HepG2 (cell line): ENCODE measurements at regions not wholly inside any gene's neighbourhood (a gene's known extent, or its start where the extent isn't known, plus 50 kb on each side); places are given as distances from the start of the nearest gene placed in this dataset.

Experiments
- E2F1 ChIP-seq: sonication (generic); formaldehyde crosslinking; IDR thresholded peaks from 2 replicates; pipeline ENCODE4 v1.5.0; 2020; ENCODE audit warnings: missing genetic modification reagents
- IRF2 ChIP-seq: IDR thresholded peaks from 2 replicates; pipeline ENCODE4 v1.6.1; 2018; ENCODE audit warnings: missing genetic modification reagents, missing compliant biosample characterization
- NBN ChIP-seq: fragments of 450-650 bp; conservative IDR thresholded peaks from 2 replicates; pipeline ENCODE4 v1.6.1; 2017
- PATZ1 ChIP-seq: sonication (generic); formaldehyde crosslinking; IDR thresholded peaks from 2 replicates; pipeline ENCODE4 v1.4.0; 2020; ENCODE audit warnings: missing genetic modification reagents
- POLR2A ChIP-seq, 2 experiments: IDR thresholded peaks; 2 replicates each; pipeline ENCODE4 v1.6.1; 2011; ENCODE audit warnings: low read depth in 2 of 2, low read length in 2 of 2, mild to moderate bottlenecking in 1 of 2, moderate library complexity in 1 of 2; ENCODE audit not compliant: insufficient read depth in 1 of 2
- POLR2AphosphoS5 ChIP-seq: IDR thresholded peaks from 2 replicates; pipeline ENCODE4 v1.6.1; 2012; ENCODE audit warnings: low read depth, low read length
- TCF7L2 ChIP-seq: IDR thresholded peaks from 2 replicates; pipeline ENCODE4 v1.6.1; 2011; ENCODE audit warnings: mild to moderate bottlenecking, low read depth, low read length, moderate library complexity
- ZBTB40 ChIP-seq, 2 experiments: fragments of 450-650 bp in 1 of 2; sonication (generic) in 1 of 2; formaldehyde crosslinking in 1 of 2; IDR thresholded peaks; 2 replicates each; pipeline versions ENCODE4 v1.6.1 to v1.8.0; 2016 to 2022; ENCODE audit warnings: antibody characterized with exemption in 1 of 2, mild to moderate bottlenecking in 1 of 2, missing genetic modification reagents in 1 of 2
- ZNF567 ChIP-seq: sonication (generic); formaldehyde crosslinking; IDR thresholded peaks from 2 replicates; pipeline ENCODE4 v1.8.1; 2023; ENCODE audit warnings: mild to moderate bottlenecking, missing genetic modification reagents, borderline replicate concordance
- ZNF646 ChIP-seq: sonication (generic); formaldehyde crosslinking; IDR thresholded peaks from 2 replicates; pipeline ENCODE4 v1.9.0; 2021; ENCODE audit warnings: mild to moderate bottlenecking, missing genetic modification reagents
- TF ChIP-seq, protein P1 (sequence below): sonication (generic); formaldehyde crosslinking; IDR thresholded peaks from 2 replicates; pipeline ENCODE4 v1.5.0; 2020; ENCODE audit warnings: mild to moderate bottlenecking, missing genetic modification reagents, moderate library complexity

- TF ChIP-seq NBN (no peak), PATZ1 (CRISPR knock-in tag) (no peak), E2F1 (CRISPR knock-in tag) (no peak), POLR2AphosphoS5 (no peak), TCF7L2 (no peak), ZNF567 (CRISPR knock-in tag) (no peak), ZBTB40 (IDR thresholded peaks at IDR 0.05) (no peak), ZBTB40 (CRISPR knock-in tag; IDR thresholded peaks at IDR 0.05) (no peak), POLR2A (IDR thresholded peaks at IDR 0.05; ENCODE audit: insufficient read depth in 1 of 2, low read depth in 2 of 2, low read length in 2 of 2) (no peak), ZNF646 (no peak), IRF2 (CRISPR knock-in tag) (no peak)
- TF ChIP-seq, protein P1, sequence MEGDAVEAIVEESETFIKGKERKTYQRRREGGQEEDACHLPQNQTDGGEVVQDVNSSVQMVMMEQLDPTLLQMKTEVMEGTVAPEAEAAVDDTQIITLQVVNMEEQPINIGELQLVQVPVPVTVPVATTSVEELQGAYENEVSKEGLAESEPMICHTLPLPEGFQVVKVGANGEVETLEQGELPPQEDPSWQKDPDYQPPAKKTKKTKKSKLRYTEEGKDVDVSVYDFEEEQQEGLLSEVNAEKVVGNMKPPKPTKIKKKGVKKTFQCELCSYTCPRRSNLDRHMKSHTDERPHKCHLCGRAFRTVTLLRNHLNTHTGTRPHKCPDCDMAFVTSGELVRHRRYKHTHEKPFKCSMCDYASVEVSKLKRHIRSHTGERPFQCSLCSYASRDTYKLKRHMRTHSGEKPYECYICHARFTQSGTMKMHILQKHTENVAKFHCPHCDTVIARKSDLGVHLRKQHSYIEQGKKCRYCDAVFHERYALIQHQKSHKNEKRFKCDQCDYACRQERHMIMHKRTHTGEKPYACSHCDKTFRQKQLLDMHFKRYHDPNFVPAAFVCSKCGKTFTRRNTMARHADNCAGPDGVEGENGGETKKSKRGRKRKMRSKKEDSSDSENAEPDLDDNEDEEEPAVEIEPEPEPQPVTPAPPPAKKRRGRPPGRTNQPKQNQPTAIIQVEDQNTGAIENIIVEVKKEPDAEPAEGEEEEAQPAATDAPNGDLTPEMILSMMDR = no peak
Observed at GRCh38 chr19:31174948-31175347, 174.3 kb downstream of the TSHZ3 start.
